NB4 (cell line): ENCODE measurements at regions not wholly inside any gene's neighbourhood (a gene's known extent, or its start where the extent isn't known, plus 50 kb on each side); places are given as distances from the start of the nearest gene placed in this dataset.

ENCODE experiments used
- MYC ChIP-seq: IDR thresholded peaks from 2 replicates; pipeline ENCODE4 v1.6.1; 2011; ENCODE audit warnings: low read depth, low read length
- POLR2A ChIP-seq: IDR thresholded peaks from 2 replicates; pipeline ENCODE4 v1.6.1; 2011; ENCODE audit warnings: mild to moderate bottlenecking; ENCODE audit not compliant: insufficient read length; ENCODE audit errors: extremely low read depth

GRCh38 chr1:87400813-87401212 lies 72.1 kb downstream of the LMO4 start:
- TF ChIP-seq MYC (no peak), POLR2A (no peak)
